C4-2B (cell line): ENCODE measurements at regions not wholly inside any gene's neighbourhood (a gene's known extent, or its start where the extent isn't known, plus 50 kb on each side); places are given as distances from the start of the nearest gene placed in this dataset.

Experiments used
- ZFX ChIP-seq: fragments of 450-650 bp; IDR thresholded peaks from 2 replicates; pipeline ENCODE4 v1.6.1; 2017
- TF ChIP-seq, protein P1 (sequence below): fragments of 450-650 bp; conservative IDR thresholded peaks from 2 replicates; pipeline ENCODE4 v1.5.1; 2017; ENCODE audit warnings: mild to moderate bottlenecking

DNA sequence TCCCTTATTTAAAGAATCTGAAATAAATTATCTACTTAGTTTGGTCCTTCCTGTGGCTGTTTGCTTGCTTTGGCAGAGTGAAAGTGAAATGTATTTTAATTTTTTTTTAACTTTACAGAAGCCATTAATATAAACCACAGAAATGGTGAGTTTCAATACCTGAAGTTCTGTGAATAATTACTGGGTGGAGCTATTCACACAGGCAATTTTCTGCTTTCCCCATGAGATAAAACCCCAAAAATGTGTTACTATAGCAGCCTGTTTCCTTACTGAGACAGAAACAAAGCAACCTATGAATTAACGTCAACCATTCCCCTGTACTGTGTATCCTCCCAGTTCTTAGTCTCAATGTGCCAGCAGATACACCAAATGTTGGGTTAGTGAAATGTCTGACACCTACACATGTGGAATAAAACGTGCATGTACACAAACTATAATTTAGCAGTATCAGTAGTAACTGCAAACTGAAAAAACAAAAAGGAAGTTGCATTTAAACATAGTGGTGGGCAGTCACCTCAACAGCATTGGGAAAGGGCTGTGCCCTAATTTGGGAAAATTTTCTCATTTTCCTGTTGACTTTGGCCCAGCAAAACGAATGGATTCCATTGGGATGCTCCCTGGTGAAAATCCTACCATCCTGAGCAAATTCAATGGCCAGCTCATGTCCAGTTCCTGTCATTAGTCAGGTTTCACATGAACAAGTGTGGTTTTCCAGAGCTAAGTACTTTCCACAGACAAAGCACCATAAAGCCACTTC lies 73.1 kb upstream of the RMDN2 start:
- TF ChIP-seq, protein P1, sequence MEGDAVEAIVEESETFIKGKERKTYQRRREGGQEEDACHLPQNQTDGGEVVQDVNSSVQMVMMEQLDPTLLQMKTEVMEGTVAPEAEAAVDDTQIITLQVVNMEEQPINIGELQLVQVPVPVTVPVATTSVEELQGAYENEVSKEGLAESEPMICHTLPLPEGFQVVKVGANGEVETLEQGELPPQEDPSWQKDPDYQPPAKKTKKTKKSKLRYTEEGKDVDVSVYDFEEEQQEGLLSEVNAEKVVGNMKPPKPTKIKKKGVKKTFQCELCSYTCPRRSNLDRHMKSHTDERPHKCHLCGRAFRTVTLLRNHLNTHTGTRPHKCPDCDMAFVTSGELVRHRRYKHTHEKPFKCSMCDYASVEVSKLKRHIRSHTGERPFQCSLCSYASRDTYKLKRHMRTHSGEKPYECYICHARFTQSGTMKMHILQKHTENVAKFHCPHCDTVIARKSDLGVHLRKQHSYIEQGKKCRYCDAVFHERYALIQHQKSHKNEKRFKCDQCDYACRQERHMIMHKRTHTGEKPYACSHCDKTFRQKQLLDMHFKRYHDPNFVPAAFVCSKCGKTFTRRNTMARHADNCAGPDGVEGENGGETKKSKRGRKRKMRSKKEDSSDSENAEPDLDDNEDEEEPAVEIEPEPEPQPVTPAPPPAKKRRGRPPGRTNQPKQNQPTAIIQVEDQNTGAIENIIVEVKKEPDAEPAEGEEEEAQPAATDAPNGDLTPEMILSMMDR = no peak
- TF ChIP-seq ZFX = no peak
